Right forelimb (tissue), 1 donor: ENCODE measurements at regions not wholly inside any gene's neighbourhood (a gene's known extent, or its start where the extent isn't known, plus 50 kb on each side); places are given as distances from the start of the nearest gene placed in this dataset.
"Not testable (repeated sequence)": the region's sequence is repeated elsewhere in the genome, so short reads cannot be mapped to it uniquely, and the experiment has no call there.

ENCODE experiments used
- DNase-seq: peaks from one replicate; pipeline ENCODE4 v3.0.0-alpha.2; 2018

DNA sequence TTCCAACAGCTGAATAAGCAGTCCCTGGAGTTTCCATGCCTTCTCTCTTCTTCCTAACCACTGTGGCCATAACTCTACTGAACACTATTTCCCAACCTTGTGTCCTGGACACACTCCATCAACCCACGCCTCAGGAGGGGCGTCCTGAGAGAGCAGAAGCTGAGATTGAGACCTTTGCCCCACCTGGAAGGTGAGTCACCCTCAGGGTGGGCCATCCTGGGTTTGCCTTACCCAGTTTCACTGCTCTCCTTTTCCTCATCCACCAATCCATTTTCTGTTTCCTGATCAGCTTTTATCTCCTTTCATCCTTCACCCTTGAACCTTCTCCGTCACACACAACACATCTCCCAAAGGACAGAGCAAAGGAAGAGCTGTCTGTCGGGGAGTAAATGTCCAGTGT, 91.4 kb downstream of the TMEM130 start:
- no peak for DNase-seq

DNA sequence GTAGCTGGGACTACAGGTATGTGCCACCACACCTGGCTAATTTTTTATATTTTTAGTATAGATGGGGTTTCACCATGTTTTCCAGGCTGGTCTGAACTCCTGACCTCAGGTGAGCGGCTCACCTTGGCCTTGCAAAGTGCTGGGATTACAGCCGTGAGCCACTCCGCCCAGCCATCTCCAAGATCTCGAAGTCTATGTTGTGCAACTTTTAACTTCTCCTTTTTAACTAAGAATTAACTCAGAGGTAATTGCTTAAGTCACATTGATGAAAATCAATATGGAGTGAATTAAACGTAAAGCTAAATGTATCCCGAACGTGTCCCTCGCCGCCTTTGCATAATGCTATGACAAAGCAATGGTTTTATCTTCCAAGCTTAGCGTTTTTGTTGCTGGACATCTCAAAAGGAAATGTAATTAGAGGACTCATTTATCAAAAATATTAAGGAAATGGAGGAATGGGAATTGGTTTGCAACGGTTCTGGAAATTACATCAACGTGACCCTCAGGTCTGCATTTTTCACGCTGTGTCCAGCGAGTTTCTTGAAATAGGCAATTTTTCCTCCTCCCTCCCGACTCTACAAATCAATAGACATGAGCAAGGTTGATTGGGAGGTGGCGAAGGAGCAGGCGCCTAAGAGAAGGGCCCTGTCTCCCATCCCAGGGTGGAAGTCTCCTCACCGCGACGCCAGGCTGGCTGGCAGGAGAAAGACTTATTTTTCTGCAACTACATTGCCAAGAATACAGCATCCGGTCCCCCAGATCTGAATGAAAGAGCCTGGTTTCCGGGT, 89.8 kb downstream of the TMEM130 start:
- no peak for DNase-seq

- DNase-seq = no peak
Observed at GRCh38 chr7:98784216-98784785, 85.5 kb downstream of the TMEM130 start.

GRCh38 chr7:98785929-98786571, 83.8 kb downstream of the TMEM130 start:
- DNase-seq = no peak

DNA sequence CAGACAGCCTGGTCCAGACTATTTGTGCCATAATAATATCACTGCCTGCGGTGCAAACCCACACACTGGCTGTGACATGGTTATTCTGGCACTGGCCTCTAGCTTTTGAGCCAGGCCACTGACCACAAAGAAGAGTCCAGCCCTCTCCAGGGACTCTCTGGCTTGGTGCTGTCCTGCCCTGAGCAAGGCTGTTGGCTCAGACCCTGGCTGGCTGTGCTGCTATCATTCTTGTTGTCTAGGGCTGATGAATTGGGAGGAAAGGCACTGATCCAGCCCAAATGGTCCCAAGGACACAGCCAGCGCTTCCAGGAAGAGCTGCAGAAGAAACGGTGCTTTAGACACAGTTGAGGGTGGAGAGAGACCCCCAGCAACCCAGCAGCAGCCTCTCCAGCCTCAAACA, 80.8 kb downstream of the TMEM130 start:
- no peak for DNase-seq

DNA sequence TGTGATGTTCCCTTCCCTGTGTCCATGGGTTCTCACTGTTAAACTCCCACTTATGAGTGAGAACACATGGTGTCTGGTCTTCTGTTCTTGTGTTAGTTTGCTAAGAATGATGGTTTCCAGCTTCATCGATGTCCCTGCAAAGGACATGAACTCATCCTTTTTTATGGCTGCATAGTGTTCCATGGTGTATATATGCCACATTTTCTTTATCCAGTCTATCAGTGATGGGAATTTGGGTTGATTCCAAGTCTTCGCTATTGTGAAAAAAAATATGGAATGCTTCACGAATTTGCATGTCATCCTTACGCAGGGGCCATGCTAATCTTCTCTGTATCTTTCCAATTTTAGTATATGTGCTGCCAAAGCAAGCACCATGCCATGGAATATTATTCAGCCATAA, 75.4 kb downstream of the TMEM130 start:
- not testable (repeated sequence) for DNase-seq

DNA sequence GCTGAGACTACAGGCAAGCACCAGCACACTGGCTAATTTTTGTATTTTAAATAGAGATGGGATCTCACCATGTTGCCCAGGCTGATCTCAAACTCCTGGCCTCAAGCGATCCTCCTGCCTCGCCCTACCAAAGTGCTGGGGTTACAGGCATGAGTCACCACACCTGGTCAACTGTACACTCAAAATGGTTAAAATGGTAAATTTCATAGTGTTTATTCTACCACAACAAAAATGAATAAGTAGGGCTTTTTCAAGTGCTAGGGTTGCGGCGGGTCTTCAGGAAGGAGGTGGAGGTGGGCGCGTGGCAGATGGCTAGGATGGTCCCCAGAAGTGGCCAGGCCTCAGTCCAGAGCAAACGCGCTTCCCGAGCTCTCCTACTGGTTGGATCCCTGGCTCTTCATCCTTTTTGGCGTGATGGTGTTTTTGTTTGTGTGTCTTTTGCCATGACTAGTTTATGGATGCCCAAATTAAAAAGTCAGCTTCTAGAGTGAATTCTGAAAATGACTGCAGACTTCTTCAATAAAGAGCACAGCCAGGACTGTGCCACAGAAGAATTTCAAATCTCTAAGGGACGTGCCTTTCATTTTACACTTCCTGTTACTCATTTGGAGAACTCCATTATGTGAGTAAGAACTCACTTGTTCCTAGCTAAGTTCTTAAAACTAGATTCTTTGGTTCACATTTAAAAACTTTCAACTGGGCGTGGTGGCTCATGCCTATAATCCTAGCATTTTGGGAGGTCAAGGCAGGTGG, 73.9 kb downstream of the TMEM130 start:
- DNase-seq = no peak
